ENCODE measurements at regions not wholly inside any gene's neighbourhood (a gene's known extent, or its start where the extent isn't known, plus 50 kb on each side); places are given as distances from the start of the nearest gene placed in this dataset.

DNA sequence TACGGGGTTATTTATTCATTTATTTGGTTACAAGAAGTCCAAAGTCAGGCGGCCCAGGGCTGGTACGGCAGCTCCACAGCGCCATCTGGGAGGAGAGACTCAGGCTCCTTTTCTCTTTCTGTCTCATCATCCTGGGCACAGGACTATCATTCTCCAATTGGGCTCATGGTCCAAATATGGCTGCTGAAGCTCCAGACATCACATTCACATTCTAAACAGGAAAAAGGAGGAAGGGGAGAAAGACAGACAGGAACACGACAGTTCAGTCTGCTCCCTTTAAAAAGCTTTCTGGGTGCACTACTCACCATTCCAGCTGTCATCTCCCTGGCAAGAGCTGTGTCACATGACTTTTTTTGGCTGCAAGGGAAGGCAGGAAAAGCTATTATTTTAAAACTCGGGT lies 74.4 kb upstream of the PDZD8 start:
- Mint-ChIP-seq H3K36me3 (ENCODE audit: low read depth) (no peaks in the 10 kb centered on the region), H3K4me3 (no peak overlapping the region), H3K4me1 (peaks cover 12% of the 10 kb centered on the region), H3K9me3 (peaks cover 4% of the 10 kb centered on the region), H3K27me3 (ENCODE audit: low read depth) (peaks cover 6% of the 10 kb centered on the region), H3K27ac (ENCODE audit: unreplicated experiment) (no peak overlapping the region)
- no peak for DNase-seq (ENCODE audit: low read depth, low spot score)
- TF ChIP-seq, protein P1, sequence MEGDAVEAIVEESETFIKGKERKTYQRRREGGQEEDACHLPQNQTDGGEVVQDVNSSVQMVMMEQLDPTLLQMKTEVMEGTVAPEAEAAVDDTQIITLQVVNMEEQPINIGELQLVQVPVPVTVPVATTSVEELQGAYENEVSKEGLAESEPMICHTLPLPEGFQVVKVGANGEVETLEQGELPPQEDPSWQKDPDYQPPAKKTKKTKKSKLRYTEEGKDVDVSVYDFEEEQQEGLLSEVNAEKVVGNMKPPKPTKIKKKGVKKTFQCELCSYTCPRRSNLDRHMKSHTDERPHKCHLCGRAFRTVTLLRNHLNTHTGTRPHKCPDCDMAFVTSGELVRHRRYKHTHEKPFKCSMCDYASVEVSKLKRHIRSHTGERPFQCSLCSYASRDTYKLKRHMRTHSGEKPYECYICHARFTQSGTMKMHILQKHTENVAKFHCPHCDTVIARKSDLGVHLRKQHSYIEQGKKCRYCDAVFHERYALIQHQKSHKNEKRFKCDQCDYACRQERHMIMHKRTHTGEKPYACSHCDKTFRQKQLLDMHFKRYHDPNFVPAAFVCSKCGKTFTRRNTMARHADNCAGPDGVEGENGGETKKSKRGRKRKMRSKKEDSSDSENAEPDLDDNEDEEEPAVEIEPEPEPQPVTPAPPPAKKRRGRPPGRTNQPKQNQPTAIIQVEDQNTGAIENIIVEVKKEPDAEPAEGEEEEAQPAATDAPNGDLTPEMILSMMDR (conservative IDR thresholded peaks at IDR 0.05) = peak; percentile 28

DNA sequence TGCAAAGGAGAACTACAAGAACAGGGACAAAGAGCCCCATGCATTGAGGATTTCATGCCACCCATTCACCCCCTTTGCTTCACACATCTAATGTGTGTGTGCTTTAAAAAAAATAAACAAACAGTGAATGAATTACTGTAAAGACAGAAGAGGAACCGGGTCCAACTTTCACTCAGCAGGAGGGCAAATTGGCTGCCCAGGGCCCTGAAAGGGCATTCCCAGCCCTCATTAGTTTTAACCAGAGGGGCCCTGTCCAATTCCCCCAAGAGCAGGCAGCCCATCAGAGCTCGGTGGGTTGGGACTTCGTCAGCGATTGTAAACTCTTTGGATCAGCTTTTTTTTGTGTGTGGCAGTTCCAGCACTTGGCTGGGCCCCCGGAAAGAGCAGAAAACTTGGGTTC lies 73.6 kb upstream of the PDZD8 start:
- Mint-ChIP-seq H3K27ac (ENCODE audit: unreplicated experiment) (no peak overlapping the region), H3K4me3 (no peak overlapping the region), H3K36me3 (ENCODE audit: low read depth) (no peaks in the 10 kb centered on the region), H3K9me3 (peaks cover 4% of the 10 kb centered on the region), H3K4me1 (peaks cover 12% of the 10 kb centered on the region), H3K27me3 (ENCODE audit: low read depth) (peaks cover 6% of the 10 kb centered on the region)
- TF ChIP-seq, protein P1 (conservative IDR thresholded peaks at IDR 0.05) = no peak
- no peak for DNase-seq (ENCODE audit: low read depth, low spot score)

- H3K9me3 Mint-ChIP-seq = peaks cover 2% of the 10 kb centered on the region
- H3K36me3 Mint-ChIP-seq (ENCODE audit: low read depth) = no peaks in the 10 kb centered on the region
- DNase-seq (ENCODE audit: low read depth, low spot score) = no peak
- TF ChIP-seq, protein P1 (conservative IDR thresholded peaks at IDR 0.05) = no peak
- H3K27me3 Mint-ChIP-seq (ENCODE audit: low read depth) = peaks cover 14% of the 10 kb centered on the region
- H3K4me3 Mint-ChIP-seq = no peak overlapping the region
- no peak overlapping the region for H3K27ac Mint-ChIP-seq (ENCODE audit: unreplicated experiment)
- peaks cover 12% of the 10 kb centered on the region for H3K4me1 Mint-ChIP-seq
Measured at GRCh38 chr10:117445992-117446391, 70.8 kb upstream of the PDZD8 start.

DNA sequence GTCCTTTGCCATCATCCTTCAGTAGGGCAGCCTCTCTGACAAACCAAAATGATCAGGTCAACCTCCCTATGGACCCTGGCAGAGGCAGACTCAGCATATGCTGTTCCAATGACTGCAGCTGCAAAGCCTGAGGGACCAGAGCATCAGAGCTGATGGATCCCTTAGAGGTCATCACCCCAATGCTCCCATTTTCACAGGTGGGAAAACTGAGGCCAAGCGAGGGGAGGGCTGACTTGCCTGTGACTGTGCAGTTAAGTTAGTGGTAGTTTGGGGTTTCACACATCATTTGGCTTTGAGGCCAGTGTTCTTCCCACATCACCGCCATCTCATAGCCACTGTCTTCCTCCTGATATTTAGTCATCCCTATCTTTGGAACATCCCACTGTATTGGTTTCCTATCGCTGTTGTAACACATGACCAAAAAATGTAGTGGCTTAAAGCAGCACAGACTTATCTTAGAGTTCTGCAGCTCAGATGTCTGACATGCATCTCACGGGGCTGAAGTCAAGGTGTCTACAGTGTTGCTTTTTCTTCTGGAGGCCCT lies 69.3 kb upstream of the PDZD8 start:
- Mint-ChIP-seq H3K36me3 (ENCODE audit: low read depth) (no peaks in the 10 kb centered on the region), H3K4me1 (peaks cover 12% of the 10 kb centered on the region), H3K9me3 (peaks cover 2% of the 10 kb centered on the region), H3K4me3 (no peak overlapping the region), H3K27ac (ENCODE audit: unreplicated experiment) (no peak overlapping the region), H3K27me3 (ENCODE audit: low read depth) (peaks cover 14% of the 10 kb centered on the region)
- TF ChIP-seq, protein P1 (conservative IDR thresholded peaks at IDR 0.05) = no peak
- DNase-seq (ENCODE audit: low read depth, low spot score) = no peak

GRCh38 chr10:117443686-117444041 lies 68.4 kb upstream of the PDZD8 start:
- peaks cover 2% of the 10 kb centered on the region for H3K9me3 Mint-ChIP-seq
- DNase-seq (ENCODE audit: low read depth, low spot score) = no peak

More at GRCh38 chr10:117443686-117444041, 68.4 kb upstream of the PDZD8 start:
- H3K27me3 Mint-ChIP-seq (ENCODE audit: low read depth) = peaks cover 14% of the 10 kb centered on the region
- TF ChIP-seq, protein P1 (conservative IDR thresholded peaks at IDR 0.05) = no peak
- H3K4me1 Mint-ChIP-seq = peaks cover 6% of the 10 kb centered on the region
- H3K4me3 Mint-ChIP-seq = no peak overlapping the region
- H3K27ac Mint-ChIP-seq (ENCODE audit: unreplicated experiment) = no peak overlapping the region
- H3K36me3 Mint-ChIP-seq (ENCODE audit: low read depth) = no peaks in the 10 kb centered on the region
